ENCODE measurements at regions not wholly inside any gene's neighbourhood (a gene's known extent, or its start where the extent isn't known, plus 50 kb on each side); places are given as distances from the start of the nearest gene placed in this dataset.

DNA sequence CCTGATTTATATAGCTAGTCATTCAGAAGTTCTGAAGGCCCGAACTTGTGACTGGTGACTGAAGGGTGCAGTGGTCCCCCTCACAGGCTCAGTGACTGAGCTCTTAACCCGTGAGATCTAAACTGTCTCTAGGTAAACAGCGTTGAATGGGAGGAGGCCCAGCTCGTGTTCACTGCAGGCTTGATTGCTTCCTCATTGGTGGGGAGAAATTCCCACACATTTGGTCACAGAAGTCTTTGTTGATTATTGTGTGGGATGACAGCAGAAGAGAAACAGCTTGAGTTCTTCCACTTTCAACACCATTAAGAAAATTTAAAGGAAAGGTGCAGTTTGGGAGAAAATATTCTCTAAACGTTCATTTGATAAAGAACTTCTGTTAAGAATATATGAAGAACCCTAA is 1178.0 kb downstream of the UQCRFS1 start:
- DNase-seq (ENCODE audit: low spot score), result no peak
- H3K4me3 ChIP-seq, result no peak overlapping the region
- TF ChIP-seq, protein P1, sequence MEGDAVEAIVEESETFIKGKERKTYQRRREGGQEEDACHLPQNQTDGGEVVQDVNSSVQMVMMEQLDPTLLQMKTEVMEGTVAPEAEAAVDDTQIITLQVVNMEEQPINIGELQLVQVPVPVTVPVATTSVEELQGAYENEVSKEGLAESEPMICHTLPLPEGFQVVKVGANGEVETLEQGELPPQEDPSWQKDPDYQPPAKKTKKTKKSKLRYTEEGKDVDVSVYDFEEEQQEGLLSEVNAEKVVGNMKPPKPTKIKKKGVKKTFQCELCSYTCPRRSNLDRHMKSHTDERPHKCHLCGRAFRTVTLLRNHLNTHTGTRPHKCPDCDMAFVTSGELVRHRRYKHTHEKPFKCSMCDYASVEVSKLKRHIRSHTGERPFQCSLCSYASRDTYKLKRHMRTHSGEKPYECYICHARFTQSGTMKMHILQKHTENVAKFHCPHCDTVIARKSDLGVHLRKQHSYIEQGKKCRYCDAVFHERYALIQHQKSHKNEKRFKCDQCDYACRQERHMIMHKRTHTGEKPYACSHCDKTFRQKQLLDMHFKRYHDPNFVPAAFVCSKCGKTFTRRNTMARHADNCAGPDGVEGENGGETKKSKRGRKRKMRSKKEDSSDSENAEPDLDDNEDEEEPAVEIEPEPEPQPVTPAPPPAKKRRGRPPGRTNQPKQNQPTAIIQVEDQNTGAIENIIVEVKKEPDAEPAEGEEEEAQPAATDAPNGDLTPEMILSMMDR (IDR thresholded peaks at IDR 0.05), result no peak
- H3K27ac ChIP-seq, result no peak overlapping the region

DNA sequence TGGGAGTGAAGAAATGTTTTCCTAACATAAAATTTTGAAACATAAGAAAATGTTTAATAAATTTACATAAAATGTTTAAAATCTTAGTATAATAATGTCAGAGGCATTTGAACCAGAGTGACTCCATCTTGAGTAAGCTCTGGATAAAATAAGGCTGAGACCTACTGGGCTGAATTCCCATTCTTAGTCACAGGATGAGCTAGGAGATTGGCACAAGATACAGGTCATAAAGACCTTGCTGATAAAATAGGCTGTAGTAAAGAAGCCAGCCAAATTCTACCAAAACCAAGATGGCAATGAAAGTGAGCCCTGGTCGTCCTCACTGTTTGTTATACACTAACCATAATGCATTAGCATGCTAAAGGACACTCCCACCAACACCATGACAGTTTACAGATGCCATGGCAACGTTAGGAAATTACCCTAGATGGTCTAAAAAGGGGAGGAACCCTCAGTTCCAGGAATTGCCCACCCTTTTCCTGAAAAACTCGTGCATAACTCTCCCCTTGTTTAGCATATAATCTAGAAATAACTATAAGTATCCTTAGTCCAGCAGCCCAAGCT is 1184.0 kb downstream of the UQCRFS1 start:
- H3K4me3 ChIP-seq, result no peak overlapping the region
- DNase-seq (ENCODE audit: low spot score), result no peak
- TF ChIP-seq, protein P1 (IDR thresholded peaks at IDR 0.05), result no peak

DNA sequence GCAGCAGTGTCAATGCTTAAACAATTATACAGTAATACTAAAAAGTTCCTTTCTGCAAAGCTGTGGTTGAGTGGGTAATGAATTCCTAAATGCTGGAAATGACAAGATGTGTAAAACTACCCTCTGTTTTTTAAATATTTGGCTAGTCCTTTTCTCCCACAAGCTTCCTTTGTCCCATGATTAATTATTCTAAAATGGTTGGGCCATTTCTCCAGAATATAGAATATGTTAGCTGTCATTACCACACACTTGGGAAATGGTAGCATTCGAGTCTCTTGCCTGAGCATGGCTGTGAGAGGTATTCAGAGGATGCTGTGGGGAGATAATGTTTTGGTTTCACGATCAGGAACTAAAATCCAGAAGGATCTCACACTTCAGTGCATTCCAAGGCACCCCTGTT is 1185.8 kb downstream of the UQCRFS1 start:
- no peak for DNase-seq (ENCODE audit: low spot score)
- no peak overlapping the region for H3K4me3 ChIP-seq
- H3K27ac ChIP-seq, result no peak overlapping the region
- TF ChIP-seq, protein P1 (IDR thresholded peaks at IDR 0.05), result no peak

More for the DNA sequence above, 1184.0 kb downstream of the UQCRFS1 start:
- H3K27ac ChIP-seq, result no peak overlapping the region

- no peak overlapping the region for H3K27ac ChIP-seq
- TF ChIP-seq, protein P1 (IDR thresholded peaks at IDR 0.05), result no peak
- H3K4me3 ChIP-seq, result no peak overlapping the region
- no peak for DNase-seq (ENCODE audit: low spot score)
These were observed 1186.3 kb downstream of the UQCRFS1 start for GRCh38 chr19:28026636-28027035.

- Histone ChIP-seq H3K27ac (no peak overlapping the region), H3K4me3 (no peak overlapping the region)
- DNase-seq (ENCODE audit: low spot score), result no peak
- TF ChIP-seq, protein P1 (IDR thresholded peaks at IDR 0.05), result no peak
These were observed 1188.0 kb downstream of the UQCRFS1 start for GRCh38 chr19:28024920-28025319.

GRCh38 chr19:28023064-28023463 is 1189.9 kb downstream of the UQCRFS1 start:
- Histone ChIP-seq H3K27ac (no peak overlapping the region), H3K4me3 (no peak overlapping the region)
- TF ChIP-seq, protein P1 (IDR thresholded peaks at IDR 0.05), result no peak
- DNase-seq (ENCODE audit: low spot score), result no peak

GRCh38 chr19:28022506-28022905 is 1190.4 kb downstream of the UQCRFS1 start:
- Histone ChIP-seq H3K4me3 (no peak overlapping the region), H3K27ac (no peak overlapping the region)
- TF ChIP-seq, protein P1 (IDR thresholded peaks at IDR 0.05), result no peak

More at GRCh38 chr19:28022506-28022905, 1190.4 kb downstream of the UQCRFS1 start:
- DNase-seq (ENCODE audit: low spot score), result no peak

Measured in coronary artery (tissue), 2 donors.